GM13976 (cell line): ENCODE measurements at regions not wholly inside any gene's neighbourhood (a gene's known extent, or its start where the extent isn't known, plus 50 kb on each side); places are given as distances from the start of the nearest gene placed in this dataset.
"Not testable (repeated sequence)": the region's sequence is repeated elsewhere in the genome, so short reads cannot be mapped to it uniquely, and the experiment has no call there.

Experiments
- DNase-seq: peaks from one replicate; pipeline ENCODE4 v3.0.0; 2012; ENCODE audit warnings: low spot score
- in situ Hi-C: fragments of 300-500 bp; cut with MboI; formaldehyde crosslinking; loops from one replicate; pipeline ENCODE4 v1.12.0; 2022; ENCODE audit warnings: low sequenced_read_pairs, mixed read lengths, inconsistent platforms; ENCODE audit not compliant: unreplicated experiment
- TF ChIP-seq, protein P1 (sequence below): IDR thresholded peaks from 2 replicates; pipeline ENCODE4 v1.5.1; 2012; ENCODE audit warnings: borderline replicate concordance, mild to moderate bottlenecking; ENCODE audit not compliant: insufficient read depth; ENCODE audit errors: extremely low read depth, missing control alignments, control extremely low read depth

- in situ Hi-C loops: no loop called here
- DNase-seq: no peak
- TF ChIP-seq, protein P1, sequence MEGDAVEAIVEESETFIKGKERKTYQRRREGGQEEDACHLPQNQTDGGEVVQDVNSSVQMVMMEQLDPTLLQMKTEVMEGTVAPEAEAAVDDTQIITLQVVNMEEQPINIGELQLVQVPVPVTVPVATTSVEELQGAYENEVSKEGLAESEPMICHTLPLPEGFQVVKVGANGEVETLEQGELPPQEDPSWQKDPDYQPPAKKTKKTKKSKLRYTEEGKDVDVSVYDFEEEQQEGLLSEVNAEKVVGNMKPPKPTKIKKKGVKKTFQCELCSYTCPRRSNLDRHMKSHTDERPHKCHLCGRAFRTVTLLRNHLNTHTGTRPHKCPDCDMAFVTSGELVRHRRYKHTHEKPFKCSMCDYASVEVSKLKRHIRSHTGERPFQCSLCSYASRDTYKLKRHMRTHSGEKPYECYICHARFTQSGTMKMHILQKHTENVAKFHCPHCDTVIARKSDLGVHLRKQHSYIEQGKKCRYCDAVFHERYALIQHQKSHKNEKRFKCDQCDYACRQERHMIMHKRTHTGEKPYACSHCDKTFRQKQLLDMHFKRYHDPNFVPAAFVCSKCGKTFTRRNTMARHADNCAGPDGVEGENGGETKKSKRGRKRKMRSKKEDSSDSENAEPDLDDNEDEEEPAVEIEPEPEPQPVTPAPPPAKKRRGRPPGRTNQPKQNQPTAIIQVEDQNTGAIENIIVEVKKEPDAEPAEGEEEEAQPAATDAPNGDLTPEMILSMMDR: no peak
These were observed 431.1 kb upstream of the ALCAM start for GRCh38 chr3:104935613-104936012.

DNA sequence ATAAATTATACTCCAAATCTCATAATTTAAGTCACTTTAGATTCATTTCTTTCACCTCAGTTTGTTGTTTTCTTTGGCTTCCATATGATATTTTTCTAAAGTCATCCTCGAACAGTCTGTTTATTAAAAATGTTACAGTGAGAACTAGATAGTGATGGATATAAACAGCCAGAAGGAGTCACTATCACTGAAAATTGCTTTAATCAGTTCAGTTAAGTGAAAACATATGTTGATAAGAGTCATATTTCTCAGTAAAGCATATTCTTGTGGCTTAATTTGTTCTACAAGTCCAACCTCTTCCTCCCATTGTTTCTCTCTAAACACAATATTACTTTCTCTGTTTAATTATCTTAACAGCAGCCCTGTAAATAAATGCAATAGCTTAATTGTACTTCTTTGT, 427.5 kb upstream of the ALCAM start:
- TF ChIP-seq, protein P1: no peak
- no peak for DNase-seq
- in situ Hi-C loops: no loop called here

- TF ChIP-seq, protein P1: no peak
- no peak for DNase-seq
- in situ Hi-C loops: no loop called here
These were observed 424.9 kb upstream of the ALCAM start for GRCh38 chr3:104941785-104942184.

GRCh38 chr3:104943974-104944373, 422.7 kb upstream of the ALCAM start:
- no peak for DNase-seq
- in situ Hi-C loops: no loop called here
- TF ChIP-seq, protein P1: no peak

- in situ Hi-C loops: no loop called here
- no peak for DNase-seq
- TF ChIP-seq, protein P1: no peak
These were observed 418.8 kb upstream of the ALCAM start for GRCh38 chr3:104947943-104948342.

- in situ Hi-C loops, DNase-seq: not testable (repeated sequence)
These were observed 416.9 kb upstream of the ALCAM start for GRCh38 chr3:104949810-104950209.

- TF ChIP-seq, protein P1: no peak
- in situ Hi-C loops: no loop called here
- no peak for DNase-seq
These were observed 415.3 kb upstream of the ALCAM start for GRCh38 chr3:104951426-104951825.
